Right lobe of liver (tissue), 6 donors: ENCODE measurements at regions not wholly inside any gene's neighbourhood (a gene's known extent, or its start where the extent isn't known, plus 50 kb on each side); places are given as distances from the start of the nearest gene placed in this dataset.

ENCODE experiments used
- ATAC-seq, 4 donors: fragments of 200-7000 bp; cut with Tn5 transposase; one replicate each; pipeline ENCODE4 v1.9.1; 2020; ENCODE audit warnings: mild to moderate bottlenecking in 4 of 4, moderate library complexity in 4 of 4
- DNase-seq, 3 donors: peaks; one replicate each; pipeline ENCODE4 v3.0.0-alpha.2; 2020
- H3K27ac ChIP-seq, 3 donors: fragments of 200-600 bp; one replicate each; pipeline ENCODE4 v1.8.0; 2022
- H3K27me3 ChIP-seq, 2 donors: fragments of 200-600 bp; one replicate each; pipeline ENCODE4 v1.8.0; 2022
- H3K36me3 ChIP-seq, 4 donors: fragments of 200-600 bp; sonication (generic) in 1 of 4; one replicate each; pipeline versions ENCODE4 v1.5.1 to v1.8.0; 2017 to 2022; ENCODE audit warnings: control low read depth in 1 of 4
- H3K4me1 ChIP-seq, 4 donors: fragments of 200-600 bp; sonication (generic) in 1 of 4; one replicate each; pipeline versions ENCODE4 v1.5.1 to v1.8.0; 2017 to 2022; ENCODE audit warnings: control low read depth in 1 of 4
- H3K4me3 ChIP-seq, 3 donors: fragments of 200-600 bp; one replicate each; pipeline ENCODE4 v1.8.0; 2022
- H3K9me3 ChIP-seq, 4 donors: fragments of 200-600 bp; sonication (generic) in 1 of 4; one replicate each; pipeline versions ENCODE4 v1.5.1 to v1.8.0; 2017 to 2022; ENCODE audit warnings: control low read depth in 1 of 4
- CTCF ChIP-seq, 4 donors: fragments of 200-600 bp in 3 of 4; fragments of 450-650 bp in 1 of 4; IDR thresholded peaks; one replicate each; pipeline versions ENCODE4 v1.5.1 to v1.8.0; 2016 to 2022; ENCODE audit warnings: antibody characterized with exemption in 4 of 4, mild to moderate bottlenecking in 2 of 4
- POLR2A ChIP-seq: fragments of 450-650 bp; IDR thresholded peaks from one replicate; pipeline ENCODE4 v1.6.1; 2017; ENCODE audit warnings: antibody characterized with exemption, mild to moderate bottlenecking
- WGBS: methylation state at CpG from one replicate; pipeline ENCODE4 v1.1.6; 2018; ENCODE audit warnings: low coverage, low lambda C conversion rate; ENCODE audit not compliant: insufficient coverage; ENCODE audit errors: missing lambda C conversion rate; 5-methylcytosine and 5-hydroxymethylcytosine counted together
- intact Hi-C, 2 donors: fragments of 100-400 bp; cut with DNase I; formaldehyde crosslinking; loops; one replicate each; pipeline versions ENCODE4 v1.11.2 to v1.14.1; 2022
- donor health status: DM: no; HTN: yes; CAD: no.
- donor health status: DM: no; HTN: no; CAD: no.
- donor health status: DM: no; HTN: no; CAD: no.
- donor health status: DM: no; HTN: yes; CAD: no.
- donor health status: DM: no; HTN: yes; CAD: no.

GRCh38 chr5:17808566-17808965, 174.3 kb downstream of the TAF11L14 start:
- intact Hi-C loops: no loop called here
- WGBS: 100% methylated on average over 1 of the region's 2 CpGs
- no peak for ATAC-seq

GRCh38 chr5:17810734-17811133, 176.5 kb downstream of the TAF11L14 start:
- DNase-seq (no peak), ATAC-seq (no peak)
- TF ChIP-seq POLR2A (no peak), CTCF (IDR thresholded peaks at IDR 0.05) (no peak)
- Histone ChIP-seq H3K4me3 (no peak overlapping the region), H3K27me3 (no peaks in the 10 kb centered on the region), H3K4me1 (no peaks in the 10 kb centered on the region), H3K27ac (no peak overlapping the region), H3K9me3 (no peaks in the 10 kb centered on the region), H3K36me3 (no peaks in the 10 kb centered on the region)
- WGBS: 100% methylated on average over 1 of the region's 1 CpG
- intact Hi-C loops: no loop called here

More at GRCh38 chr5:17808566-17808965, 174.3 kb downstream of the TAF11L14 start:
- Histone ChIP-seq H3K9me3 (no peaks in the 10 kb centered on the region), H3K27ac (no peak overlapping the region), H3K27me3 (no peaks in the 10 kb centered on the region), H3K4me3 (no peak overlapping the region), H3K4me1 (no peaks in the 10 kb centered on the region), H3K36me3 (no peaks in the 10 kb centered on the region)
- no peak for DNase-seq
- TF ChIP-seq CTCF (IDR thresholded peaks at IDR 0.05): no peak
- TF ChIP-seq POLR2A: no peak

- no peaks in the 10 kb centered on the region for H3K27me3 ChIP-seq
- no peak overlapping the region for H3K27ac ChIP-seq
- no peaks in the 10 kb centered on the region for H3K4me1 ChIP-seq
- WGBS: 73% methylated on average over 5 of the region's 5 CpGs
- H3K4me3 ChIP-seq: no peak overlapping the region
- intact Hi-C loops: no loop called here
- no peaks in the 10 kb centered on the region for H3K36me3 ChIP-seq
- H3K9me3 ChIP-seq: no peaks in the 10 kb centered on the region
- ATAC-seq (no peak), DNase-seq (no peak)
- TF ChIP-seq POLR2A (no peak), CTCF (IDR thresholded peaks at IDR 0.05) (no peak)
Observed at GRCh38 chr5:17813214-17813613, 179.0 kb downstream of the TAF11L14 start.

- TF ChIP-seq POLR2A (no peak), CTCF (IDR thresholded peaks at IDR 0.05) (no peak)
- no peaks in the 10 kb centered on the region for H3K4me1 ChIP-seq
- H3K36me3 ChIP-seq: no peaks in the 10 kb centered on the region
- DNase-seq (no peak), ATAC-seq (no peak)
- H3K27ac ChIP-seq: no peak overlapping the region
- WGBS: 46% methylated on average over 1 of the region's 1 CpG
- H3K4me3 ChIP-seq: no peak overlapping the region
- H3K27me3 ChIP-seq: no peaks in the 10 kb centered on the region
- no peaks in the 10 kb centered on the region for H3K9me3 ChIP-seq
- intact Hi-C loops: no loop called here
Observed at GRCh38 chr5:17816505-17816904, 182.2 kb downstream of the TAF11L14 start.

GRCh38 chr5:17816944-17817343, 182.7 kb downstream of the TAF11L14 start:
- H3K4me1 ChIP-seq: no peaks in the 10 kb centered on the region
- no peak for TF ChIP-seq CTCF (IDR thresholded peaks at IDR 0.05)
- no peak for TF ChIP-seq POLR2A
- ATAC-seq (no peak), DNase-seq (no peak)
- no peaks in the 10 kb centered on the region for H3K36me3 ChIP-seq
- no peaks in the 10 kb centered on the region for H3K27me3 ChIP-seq
- no peak overlapping the region for H3K4me3 ChIP-seq
- 56% methylated on average over 2 of the region's 2 CpGs for WGBS
- H3K27ac ChIP-seq: no peak overlapping the region
- H3K9me3 ChIP-seq: no peaks in the 10 kb centered on the region
- intact Hi-C loops: no loop called here
